HepG2 (cell line): ENCODE measurements at regions not wholly inside any gene's neighbourhood (a gene's known extent, or its start where the extent isn't known, plus 50 kb on each side); places are given as distances from the start of the nearest gene placed in this dataset.

Experiments
- CBX5 ChIP-seq: sonication (generic); formaldehyde crosslinking; IDR thresholded peaks from 2 replicates; pipeline ENCODE4 v1.4.0; 2020; ENCODE audit warnings: missing genetic modification reagents, borderline replicate concordance
- ZNF30 ChIP-seq: sonication (generic); formaldehyde crosslinking; IDR thresholded peaks from 2 replicates; pipeline ENCODE4 v1.5.0; 2020; ENCODE audit warnings: mild to moderate bottlenecking, missing genetic modification reagents
- ZNF431 ChIP-seq: sonication (generic); formaldehyde crosslinking; IDR thresholded peaks from 2 replicates; pipeline ENCODE4 v1.9.0; 2022; ENCODE audit warnings: missing genetic modification reagents, low read depth, mild to moderate bottlenecking, borderline replicate concordance
- ZNF768 ChIP-seq: sonication (generic); formaldehyde crosslinking; IDR thresholded peaks from 2 replicates; pipeline ENCODE4 v1.4.0; 2020; ENCODE audit warnings: missing genetic modification reagents

GRCh38 chr5:2487152-2487763, 264.2 kb downstream of the IRX2 start:
- TF ChIP-seq ZNF30 (CRISPR knock-in tag) (no peak), ZNF768 (CRISPR knock-in tag) (no peak), CBX5 (CRISPR knock-in tag) (no peak), ZNF431 (CRISPR knock-in tag) (no peak)
